HG03457 (cell line): ENCODE measurements at regions not wholly inside any gene's neighbourhood (a gene's known extent, or its start where the extent isn't known, plus 50 kb on each side); places are given as distances from the start of the nearest gene placed in this dataset.
"Not testable (repeated sequence)": the region's sequence is repeated elsewhere in the genome, so short reads cannot be mapped to it uniquely, and the experiment has no call there.

ENCODE experiments used
- ATAC-seq: cut with Tn5 transposase; IDR thresholded peaks from one replicate; pipeline ENCODE4 v1.9.1; 2021; ENCODE audit warnings: moderate number of reproducible peaks; ENCODE audit not compliant: unreplicated experiment

DNA sequence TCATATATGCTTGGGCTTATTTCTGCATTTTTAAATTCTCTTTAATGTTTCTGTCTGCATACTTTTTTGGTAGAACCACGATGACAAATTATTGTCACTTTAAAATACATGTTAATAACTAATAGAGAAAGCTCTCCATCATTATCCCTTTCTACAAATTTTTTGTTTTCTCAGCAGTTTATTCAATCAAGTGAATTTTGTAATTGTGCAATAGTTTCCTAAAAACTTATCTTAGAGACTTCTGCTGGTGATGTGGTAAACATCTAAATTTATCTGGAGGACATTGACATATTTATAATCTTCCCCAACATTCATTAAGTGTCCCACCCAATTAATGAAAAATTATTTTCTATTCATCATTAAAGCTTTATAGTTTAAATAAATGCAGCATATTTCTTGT is 215.3 kb downstream of the MEX3B start:
- no peak for ATAC-seq

- no peak for ATAC-seq
Measured at GRCh38 chr15:81829918-81830317, 215.9 kb downstream of the MEX3B start.

- ATAC-seq, result no peak
Measured at GRCh38 chr15:81828135-81828534, 217.7 kb downstream of the MEX3B start.

- ATAC-seq, result no peak
Measured at GRCh38 chr15:81825136-81825535, 220.7 kb downstream of the MEX3B start.

GRCh38 chr15:81822587-81822986 is 223.2 kb downstream of the MEX3B start:
- not testable (repeated sequence) for ATAC-seq

GRCh38 chr15:81819924-81820635 is 225.7 kb downstream of the MEX3B start:
- ATAC-seq, result no peak

DNA sequence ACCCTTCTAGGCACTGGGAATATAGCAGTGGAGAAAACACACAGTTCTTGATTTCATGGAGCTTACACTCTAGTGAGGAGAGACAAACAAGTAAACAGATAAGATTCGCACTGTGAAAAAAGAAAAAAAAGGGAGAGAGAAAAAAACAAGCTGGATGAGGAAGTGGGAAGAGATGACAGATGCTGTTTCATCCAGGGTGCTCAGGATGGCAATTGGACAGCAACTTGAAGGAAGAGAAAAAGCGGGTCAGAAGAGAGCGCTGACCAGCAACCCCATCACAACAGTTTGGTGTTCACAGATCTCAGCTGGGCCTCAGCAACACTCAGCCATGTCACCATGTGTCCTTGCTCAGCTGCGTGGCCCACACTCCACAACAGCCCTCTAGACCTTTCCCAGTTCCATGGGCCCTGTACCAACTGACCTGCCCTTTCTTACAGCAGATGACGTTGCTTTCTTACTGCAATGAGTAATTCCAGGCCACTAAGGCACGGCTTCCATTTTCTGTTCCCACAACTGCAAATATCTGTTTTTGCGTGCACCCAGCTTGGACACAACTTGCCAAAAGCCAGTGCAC is 230.8 kb downstream of the MEX3B start:
- ATAC-seq, result no peak

DNA sequence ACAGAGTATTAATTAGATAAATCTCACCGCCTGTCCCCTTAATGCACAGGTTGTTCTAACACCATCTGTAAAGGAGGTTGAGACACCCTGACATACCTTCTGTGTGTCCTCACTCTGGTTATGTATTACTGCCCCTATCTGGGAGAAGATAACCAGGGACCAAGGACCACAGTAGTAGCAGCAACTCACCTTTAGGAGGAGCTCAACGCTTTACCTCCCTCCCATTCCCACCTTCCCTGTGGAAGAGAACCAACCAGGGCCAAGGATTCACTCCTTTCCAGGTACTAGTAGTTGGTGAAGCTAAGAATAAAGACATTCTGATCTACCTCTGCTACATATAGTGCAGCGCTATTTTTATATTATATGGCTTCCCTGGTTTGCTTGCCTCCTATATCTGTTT is 232.6 kb downstream of the MEX3B start:
- no peak for ATAC-seq

- ATAC-seq, result no peak
Measured at GRCh38 chr15:81812456-81812855, 233.4 kb downstream of the MEX3B start.

GRCh38 chr15:81811736-81812135 is 234.1 kb downstream of the MEX3B start:
- ATAC-seq, result no peak

DNA sequence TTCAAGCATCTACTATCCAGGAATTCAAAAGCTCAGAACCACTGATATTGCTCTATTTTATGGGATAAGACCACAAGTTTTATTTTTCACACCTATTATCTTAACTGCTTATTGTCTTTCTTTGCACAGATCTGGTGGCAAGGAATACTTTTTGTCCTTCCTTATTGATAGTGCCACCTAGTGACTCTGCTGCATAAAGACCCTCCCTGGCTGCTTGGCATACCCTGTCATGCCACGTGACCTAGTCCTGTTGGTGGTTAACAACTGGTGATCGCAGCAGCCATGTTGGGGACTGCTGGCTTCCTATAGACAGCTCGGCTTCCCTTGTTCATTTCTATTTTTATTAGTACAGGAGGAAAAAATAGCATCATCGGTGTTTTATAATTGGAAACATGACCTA is 236.3 kb downstream of the MEX3B start:
- ATAC-seq, result no peak

- no peak for ATAC-seq
Measured at GRCh38 chr15:81807806-81808205, 238.0 kb downstream of the MEX3B start.

- no peak for ATAC-seq
Measured at GRCh38 chr15:81807186-81807585, 238.6 kb downstream of the MEX3B start.

DNA sequence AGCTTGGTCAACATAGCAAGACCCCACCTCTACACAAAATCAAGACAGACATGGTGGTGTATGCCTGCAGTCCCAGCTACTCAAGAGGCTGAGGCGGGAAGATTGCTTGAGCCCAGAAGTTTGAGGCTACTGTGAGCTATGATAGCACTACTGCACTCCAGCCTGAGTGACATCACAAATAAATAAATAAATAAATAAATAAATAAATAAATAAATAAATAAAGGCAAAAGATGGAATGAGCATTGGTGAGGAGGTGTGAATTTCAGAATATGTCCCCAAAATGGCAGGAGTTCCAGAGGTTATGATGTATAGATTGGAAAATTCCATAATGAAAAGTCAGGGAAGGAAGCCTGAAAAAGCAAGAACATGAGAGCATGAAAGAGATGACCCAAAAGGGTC is 249.9 kb downstream of the MEX3B start:
- no peak for ATAC-seq

GRCh38 chr15:81792646-81793045 is 253.2 kb downstream of the MEX3B start:
- no peak for ATAC-seq

GRCh38 chr15:81791322-81791721 is 254.5 kb downstream of the MEX3B start:
- not testable (repeated sequence) for ATAC-seq

DNA sequence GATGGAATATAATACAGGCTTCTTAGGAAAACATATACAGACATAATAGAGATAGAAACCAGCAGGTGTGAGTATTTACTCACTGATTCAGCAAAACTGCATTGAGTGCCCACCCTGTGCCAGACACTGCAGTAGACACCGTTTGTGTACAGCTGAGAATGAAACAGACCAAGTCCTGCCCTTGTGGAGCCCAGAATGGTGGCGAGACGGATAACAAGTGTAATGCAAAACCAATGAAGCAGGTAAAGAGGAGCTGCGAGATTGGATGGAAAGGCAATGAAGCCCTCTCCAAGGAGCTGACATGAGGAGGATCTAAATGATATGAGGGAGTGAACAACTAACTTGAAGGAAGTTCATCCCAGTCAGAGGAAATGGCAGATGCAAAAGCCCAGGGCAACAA is 256.4 kb downstream of the MEX3B start:
- no peak for ATAC-seq

GRCh38 chr15:81786776-81787175 is 259.0 kb downstream of the MEX3B start:
- no peak for ATAC-seq

GRCh38 chr15:81785679-81786078 is 260.1 kb downstream of the MEX3B start:
- ATAC-seq, result no peak

DNA sequence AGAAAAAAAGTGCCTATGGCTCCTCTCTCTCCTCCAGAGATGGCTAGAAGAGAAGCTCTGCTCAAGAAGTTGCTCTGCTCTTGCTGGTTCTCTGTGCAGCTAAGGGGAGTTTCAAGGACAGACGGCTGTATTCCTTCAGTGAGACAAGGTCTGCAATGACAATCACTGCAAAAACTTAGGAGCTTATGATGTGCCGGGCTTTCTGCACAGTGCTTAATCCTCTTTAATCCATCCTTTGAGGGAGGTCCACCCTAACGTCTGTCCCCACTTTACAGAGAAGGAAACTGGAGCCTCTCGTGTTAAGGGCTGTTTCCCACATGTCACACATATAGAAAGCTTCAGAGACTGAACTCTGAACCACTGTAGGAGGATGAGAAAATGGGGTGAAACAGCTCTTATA is 260.6 kb downstream of the MEX3B start:
- ATAC-seq, result no peak

GRCh38 chr15:81784751-81785150 is 261.1 kb downstream of the MEX3B start:
- ATAC-seq, result no peak

- ATAC-seq, result no peak
Measured at GRCh38 chr15:81783586-81783985, 262.2 kb downstream of the MEX3B start.

GRCh38 chr15:81783076-81783475 is 262.7 kb downstream of the MEX3B start:
- ATAC-seq, result no peak
